CD4-positive, alpha-beta T cell treated with Interleukin-2 at 100 ng/mL for 4 hours (primary cell): ENCODE measurements at regions not wholly inside any gene's neighbourhood (a gene's known extent, or its start where the extent isn't known, plus 50 kb on each side); places are given as distances from the start of the nearest gene placed in this dataset.

ENCODE experiments used
- DNase-seq: peaks from one replicate; pipeline ENCODE4 v3.0.0-alpha.2; 2020; ENCODE audit warnings: low spot score

DNA sequence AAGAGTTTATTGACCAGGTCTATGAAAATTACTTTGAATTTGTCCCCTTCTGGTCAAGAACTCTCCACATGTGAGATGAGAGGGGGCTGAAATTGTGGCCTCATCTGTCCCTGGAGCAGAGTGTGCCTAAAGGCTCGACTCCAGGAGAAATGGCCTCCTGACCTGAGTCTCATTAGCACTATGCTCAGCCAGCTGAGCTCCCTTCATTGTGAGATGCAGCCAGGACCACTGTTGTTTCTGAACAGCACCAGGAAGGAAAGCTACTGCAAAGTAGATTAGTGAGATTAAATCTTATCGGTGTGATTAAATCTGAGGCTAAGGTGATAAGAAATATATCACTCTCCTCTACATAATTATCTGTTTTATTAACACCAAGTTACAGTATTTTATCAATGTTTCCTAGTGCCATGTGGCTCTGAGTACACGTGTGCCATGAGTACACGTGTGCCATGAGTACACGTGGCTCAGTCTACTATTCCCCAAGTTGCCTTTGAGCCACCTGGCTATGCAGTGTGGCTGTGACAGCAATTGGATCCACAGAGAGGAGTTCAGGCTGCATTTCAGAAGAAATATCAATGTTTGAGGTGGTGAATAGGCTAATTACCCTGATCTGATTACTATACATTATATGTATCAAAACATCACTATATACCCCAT, 126.9 kb downstream of the IPMK start:
- no peak for DNase-seq

DNA sequence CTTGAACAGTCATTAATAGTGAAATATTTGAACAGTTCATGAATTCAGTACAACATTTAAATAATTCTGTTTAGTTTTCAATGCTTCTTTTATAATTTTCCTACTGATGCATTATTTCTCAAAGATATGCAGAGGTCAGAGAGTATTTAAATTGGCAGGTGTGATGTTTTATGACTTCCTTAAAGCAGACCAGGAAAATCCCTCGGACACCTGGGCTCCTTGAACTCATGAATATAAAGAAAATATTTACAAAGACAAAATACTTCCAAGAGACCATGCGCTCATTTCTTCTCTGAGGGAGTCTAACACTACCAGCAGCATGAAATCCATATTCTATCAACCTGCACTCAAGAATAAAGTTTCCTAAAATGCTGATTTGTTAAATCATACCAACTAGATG, 127.6 kb downstream of the IPMK start:
- DNase-seq: no peak

DNA sequence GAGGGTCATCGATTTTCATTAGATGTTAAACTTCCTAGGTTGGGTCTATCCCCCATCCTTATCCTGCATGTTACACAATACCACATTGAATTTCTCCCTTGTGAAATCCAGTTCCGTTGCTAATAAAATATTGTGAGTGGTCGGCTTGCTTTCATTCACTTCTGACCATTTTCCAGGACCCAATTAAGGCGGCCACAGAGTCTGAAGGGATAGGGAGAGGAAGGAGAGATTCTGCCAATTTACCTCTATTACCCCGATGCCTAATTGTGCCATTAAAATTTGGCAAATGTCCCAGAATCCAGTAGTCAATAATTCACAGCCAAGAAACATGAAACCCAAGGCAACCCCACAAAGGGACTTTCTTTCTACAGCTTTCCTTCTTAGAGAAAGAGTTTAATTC, 129.9 kb downstream of the IPMK start:
- DNase-seq: no peak

DNA sequence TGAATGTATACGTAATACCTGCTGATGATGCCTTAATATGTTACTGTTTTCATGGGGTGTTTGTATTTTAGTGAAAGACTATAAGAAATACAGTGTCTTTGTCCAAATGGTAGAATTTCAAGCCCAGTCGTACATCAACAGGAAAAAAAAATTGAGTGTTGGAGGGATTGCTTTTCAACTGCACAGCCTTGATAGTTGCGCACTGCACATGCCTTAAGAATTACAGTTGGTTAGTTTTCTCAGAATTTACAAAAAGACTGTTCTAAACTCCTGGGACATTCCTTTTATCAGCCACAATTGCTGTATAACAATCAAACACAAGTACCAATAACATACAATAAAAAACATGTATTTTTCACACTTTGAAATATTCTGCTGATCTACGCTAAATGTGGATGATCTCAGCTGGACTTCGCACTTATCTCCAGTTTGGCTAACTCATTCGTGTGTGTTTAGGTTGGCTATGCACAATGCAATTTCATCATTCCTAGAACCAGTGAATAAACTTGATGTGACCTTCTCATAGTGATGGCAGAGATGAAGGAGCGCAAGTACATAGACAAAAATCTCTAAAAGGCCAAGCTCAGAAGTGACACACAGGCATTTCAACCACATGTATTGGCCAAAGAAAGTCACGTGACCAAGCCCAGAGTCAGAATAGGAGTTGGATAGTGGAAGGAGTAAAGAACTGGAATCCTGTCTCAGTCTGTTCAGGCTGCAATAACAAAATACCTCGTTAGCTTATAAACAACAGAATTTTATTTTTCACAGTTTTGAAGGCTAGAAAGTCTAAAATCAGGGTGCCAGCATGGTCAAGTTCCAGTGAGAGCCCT, 152.3 kb downstream of the IPMK start:
- no peak for DNase-seq

DNA sequence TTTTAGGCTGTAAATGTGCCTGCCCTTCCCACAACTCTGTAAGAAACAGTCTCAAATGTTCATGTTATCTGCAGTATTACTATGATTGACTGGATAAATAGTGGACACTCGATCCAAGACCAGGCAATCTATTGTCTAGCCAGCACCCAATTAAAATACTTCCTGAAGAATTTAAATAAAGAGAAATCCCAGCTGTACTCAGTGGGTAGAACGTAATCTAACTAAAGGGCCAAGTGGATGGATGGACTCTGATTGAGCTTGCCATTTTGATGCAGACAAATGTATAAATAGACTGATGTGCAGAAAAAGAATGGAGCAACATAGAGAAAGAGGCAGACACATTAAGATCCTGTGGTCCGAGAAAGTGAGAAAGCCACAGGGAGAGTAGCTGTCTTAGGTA, 158.0 kb downstream of the IPMK start:
- DNase-seq: no peak

DNA sequence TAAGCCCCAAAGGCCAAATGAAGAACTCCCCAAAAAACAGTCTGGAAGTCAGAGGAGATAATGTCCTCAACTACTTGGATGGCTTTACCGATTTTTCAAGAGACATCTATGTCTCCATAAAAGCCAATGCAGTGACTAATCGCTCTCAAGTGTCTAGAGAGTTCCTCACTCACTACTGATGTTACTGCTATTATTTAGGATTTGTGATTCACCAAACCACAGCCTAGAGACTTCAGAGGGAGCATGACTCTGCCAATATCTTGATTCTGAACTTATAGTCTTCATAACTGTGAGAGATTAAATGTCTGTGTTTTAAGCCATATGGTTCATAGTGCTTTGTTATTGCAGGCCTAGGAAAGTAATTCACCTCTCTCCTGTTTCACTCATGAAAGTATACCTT, 160.2 kb downstream of the IPMK start:
- DNase-seq: no peak

DNA sequence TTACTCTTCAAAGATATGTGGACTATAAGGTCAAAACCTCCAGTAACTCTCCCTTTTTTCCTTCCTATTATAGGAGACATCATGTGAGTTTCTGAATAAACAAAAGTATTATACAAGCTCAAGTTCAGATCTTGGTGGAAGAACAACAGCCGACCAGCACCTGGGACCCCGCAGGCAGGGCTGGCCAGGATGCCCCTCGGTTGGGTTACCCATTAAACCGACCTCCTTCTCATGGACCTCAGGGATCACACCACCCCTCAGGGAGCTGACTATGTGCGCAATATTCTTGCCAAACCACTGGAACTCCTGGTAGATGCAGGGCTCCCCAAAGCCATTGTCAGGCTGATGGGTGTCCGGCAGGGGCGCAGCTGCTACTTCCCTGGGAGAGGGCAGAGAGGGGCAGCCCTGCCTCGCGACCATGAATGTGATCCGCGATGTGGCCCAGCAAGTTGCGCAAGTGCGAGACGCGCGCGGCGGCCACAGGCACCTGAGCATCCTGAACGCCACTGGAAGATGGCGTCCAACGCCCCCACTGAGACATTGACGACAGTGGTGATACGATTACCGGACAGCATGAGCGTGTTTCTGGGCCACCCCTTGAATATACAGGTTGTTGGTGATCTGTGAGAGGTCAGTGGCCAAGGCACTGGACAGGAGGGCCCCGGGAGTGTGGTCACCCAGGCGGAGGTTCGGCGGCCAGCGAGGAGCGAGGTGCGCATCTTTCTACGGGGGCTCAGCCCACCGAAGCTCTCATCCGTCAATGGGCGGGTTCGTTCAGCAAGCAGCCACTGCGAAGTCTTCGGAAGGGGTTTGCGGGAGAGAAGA, 161.3 kb downstream of the IPMK start:
- DNase-seq: no peak

DNA sequence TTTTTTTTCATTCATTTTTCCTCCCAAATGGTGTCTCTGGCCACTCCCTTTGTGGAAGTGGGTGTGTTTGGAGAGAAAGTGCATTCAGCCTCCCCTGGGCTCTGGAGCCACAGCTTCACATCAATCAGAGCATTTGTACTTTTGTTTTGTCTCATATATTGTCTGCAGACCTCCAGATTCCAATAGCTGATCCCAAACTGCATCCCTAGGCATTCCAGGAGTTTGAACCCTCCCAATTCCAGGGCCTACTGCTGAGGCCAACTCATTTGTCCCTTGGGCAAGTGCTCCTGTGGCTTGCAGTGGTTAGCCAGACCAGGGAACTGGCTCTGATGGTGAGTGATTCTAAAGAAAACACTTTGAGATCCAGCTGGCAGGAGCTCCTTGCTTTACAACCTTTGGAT, 163.3 kb downstream of the IPMK start:
- DNase-seq: no peak

DNA sequence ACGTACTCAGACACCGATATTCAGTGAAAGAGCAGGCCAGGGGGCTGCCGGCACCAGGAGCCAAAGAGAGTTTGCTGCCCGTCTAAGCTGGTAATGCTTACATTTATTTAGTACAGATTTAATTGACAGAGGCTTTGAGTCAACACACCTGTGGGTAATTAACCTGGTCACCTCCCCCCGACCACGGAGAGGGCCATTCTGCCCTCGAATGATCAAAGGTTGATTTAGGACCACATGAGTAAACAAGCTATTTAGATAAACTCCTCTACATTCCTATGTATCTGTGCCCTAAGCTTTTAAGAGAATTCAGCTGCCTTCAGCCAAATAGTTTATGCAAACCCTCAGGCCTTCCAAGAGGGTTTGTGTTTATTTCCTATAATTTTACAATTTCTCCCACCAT, 164.8 kb downstream of the IPMK start:
- no peak for DNase-seq

DNA sequence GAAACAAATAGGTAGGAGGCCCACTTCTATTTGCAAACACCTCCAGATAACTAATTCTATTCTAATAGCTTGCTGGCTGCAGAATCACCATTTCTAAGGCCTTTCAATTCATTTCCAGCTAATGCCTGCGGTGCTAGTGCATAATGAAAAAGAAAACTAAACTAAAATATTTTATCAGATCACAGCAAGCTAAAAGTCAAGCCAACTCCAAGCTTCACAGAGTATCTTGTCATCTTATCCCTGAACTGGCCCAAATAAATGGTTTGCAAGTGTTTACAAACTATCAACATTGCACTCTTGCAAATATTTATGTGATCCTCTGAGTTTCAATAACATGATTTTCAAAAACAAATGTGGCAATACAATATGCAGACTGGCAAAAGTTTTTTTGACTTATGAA, 166.0 kb downstream of the IPMK start:
- DNase-seq: no peak

DNA sequence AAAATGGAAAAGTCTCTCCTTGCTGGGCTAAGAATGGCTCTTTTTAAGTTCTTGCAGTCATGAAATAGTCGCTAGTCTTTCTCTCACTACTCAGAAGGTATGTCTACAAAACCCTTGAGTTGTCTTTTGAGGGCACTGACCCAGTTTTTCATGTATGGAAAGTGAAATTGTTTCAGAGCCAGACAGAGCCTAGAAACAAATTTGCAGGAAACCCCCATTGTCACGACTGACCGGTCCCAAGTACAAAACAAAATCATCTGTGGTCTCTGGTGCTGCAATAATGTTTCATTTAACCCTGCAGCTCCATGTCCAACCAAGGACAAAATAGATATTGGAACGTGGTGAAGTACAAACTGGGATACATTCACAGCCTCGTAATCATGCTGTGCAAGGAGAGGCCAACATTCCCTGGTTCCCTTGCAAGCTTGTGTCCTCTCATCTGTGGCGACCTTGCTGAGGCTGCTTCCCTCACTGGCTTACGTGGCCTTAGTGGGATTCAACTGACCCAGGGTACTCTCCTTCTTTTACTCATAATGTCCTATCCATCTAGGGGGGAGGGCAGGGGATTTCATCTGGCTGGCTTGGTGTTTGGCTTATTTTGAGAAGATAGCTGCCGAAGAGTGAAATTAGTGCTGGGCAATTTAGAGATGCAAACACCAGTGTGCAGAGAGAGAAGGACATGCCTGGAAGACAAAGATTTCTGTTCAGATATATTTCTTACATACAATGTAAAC, 172.5 kb downstream of the IPMK start:
- no peak for DNase-seq

DNA sequence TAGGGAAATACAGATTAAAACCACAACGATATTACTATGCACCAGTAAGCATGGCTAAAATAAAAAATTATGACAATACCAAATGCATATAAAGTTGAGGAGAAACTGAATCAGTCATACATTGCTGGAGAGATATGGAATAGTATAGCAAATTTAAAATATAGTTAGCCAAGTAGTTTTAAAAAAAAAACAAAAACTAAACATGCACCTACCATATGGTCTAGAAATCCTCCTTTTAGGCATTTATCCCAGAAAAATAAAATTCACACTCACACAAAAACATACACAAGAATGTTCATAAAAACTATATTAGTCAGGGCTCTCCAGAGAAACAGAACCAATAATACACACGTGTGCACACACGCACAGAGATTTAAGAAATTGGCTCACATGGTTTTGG, 175.8 kb downstream of the IPMK start:
- DNase-seq: no peak

DNA sequence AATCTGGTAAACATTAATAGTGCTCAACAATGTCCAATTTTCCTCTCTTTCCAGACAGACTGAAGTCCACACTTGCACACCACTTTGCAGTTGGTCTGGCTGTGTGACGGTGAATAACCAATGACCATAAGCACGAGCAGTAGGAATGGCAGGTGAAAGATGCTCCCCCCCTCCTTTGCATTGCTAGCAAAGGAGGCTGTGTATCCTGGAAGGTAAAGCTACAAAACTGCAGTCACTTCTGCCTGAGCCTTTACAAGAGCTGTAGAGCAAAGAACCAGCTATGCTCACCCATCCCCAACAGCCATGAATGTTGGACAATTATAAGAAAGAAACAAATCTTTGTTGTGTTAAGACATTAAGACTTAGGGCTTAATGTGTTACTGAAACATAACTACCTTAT, 178.0 kb downstream of the IPMK start:
- DNase-seq: no peak

DNA sequence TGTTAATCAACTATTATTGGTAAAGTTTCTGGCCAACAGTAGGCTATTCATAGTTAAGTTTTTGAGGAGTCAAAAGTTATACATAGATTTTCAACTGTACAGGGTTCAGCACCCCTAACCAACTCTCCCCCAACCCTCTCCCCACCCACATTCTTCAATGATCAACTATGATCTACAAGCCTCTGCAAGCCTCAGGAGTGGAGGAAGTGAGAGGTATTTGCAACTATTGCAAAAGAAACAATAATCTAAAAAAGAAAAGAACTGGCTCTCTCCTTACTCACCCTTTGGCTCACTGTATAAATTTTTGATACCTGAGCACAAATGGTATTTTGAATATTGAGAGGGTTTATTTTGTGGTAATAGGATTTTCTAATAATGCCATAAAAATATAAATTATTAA, 179.8 kb downstream of the IPMK start:
- DNase-seq: no peak

DNA sequence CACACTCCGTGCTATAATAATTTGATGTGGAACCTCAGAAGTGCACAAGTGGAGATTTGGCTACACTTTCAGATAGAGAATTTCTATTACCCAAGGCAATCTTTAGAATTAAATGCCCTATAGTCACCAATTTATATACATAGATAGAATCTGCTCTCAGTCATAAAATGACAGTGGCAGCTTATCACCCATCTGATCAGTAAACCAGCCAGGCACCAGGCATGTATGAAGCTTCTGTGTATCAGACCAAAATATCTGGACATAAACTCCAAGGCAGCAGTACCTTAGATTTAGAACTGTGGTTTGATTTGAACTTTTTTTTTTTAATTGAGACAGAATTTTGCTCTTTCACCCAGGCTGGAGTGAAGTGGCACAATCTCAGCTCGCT, 180.9 kb downstream of the IPMK start:
- DNase-seq: no peak

DNA sequence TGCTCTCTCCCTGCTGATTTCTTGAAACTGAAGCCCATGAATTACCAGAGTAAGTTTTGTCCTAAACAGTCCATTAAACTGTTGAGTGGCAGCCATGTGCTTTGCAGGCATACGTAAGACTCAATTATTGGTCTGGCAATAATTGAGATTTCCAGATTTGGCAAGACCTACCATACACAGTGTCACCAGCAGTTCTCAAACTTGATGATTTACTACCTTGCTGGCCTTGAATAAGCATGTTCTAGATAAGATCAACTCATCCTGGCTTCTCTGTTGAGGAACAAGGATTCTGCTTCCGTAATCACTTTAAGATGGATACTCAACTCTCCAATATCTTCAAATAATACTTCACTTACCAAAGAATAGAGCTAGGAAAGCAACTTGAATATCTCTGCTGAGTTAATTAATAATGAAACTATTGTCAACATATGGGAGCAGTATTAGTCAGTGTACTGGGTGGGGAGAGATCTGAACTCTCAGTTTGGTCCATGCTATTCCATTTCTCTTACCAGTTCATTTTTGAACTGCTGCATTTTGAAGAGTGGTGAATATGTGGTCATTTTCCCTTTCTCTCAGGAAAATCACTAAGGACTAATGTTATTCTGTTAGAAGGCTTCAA, 181.4 kb downstream of the IPMK start:
- no peak for DNase-seq

DNA sequence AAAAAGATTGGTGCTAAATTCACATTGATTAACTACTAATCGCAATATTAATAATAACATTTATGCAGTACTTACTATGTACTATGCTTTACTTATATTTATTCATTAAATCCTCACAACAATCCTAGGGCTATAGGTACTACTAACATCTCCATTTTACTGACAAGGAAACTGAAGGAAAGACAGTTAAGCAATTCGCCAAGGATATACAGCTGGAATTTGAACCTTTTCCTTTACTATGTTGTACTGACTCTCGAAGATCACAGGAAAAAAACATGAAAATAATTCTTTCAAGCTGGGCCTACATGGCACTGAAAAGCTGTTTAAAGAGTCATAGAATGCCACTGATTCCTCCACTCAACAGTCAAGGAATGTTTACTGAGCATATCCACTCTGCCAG, 185.4 kb downstream of the IPMK start:
- DNase-seq: no peak

DNA sequence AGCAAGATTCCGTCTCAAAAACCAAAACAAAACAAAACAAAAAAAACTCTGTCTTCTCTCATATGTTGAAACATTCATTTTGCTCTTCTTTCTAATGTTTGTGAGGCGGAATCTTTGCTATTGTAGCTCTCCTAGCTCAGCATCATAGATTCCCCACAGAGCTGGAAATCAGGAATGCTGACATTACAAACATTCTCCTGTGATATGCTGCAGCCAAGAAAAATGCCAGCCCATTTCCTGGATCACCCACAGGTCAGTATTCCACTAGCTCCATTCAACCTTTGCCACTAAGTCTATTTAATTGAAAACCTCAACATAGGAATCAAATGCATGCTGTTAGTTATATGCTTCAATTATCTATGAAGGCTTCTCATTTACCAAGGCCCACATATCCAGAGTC, 186.3 kb downstream of the IPMK start:
- no peak for DNase-seq

DNA sequence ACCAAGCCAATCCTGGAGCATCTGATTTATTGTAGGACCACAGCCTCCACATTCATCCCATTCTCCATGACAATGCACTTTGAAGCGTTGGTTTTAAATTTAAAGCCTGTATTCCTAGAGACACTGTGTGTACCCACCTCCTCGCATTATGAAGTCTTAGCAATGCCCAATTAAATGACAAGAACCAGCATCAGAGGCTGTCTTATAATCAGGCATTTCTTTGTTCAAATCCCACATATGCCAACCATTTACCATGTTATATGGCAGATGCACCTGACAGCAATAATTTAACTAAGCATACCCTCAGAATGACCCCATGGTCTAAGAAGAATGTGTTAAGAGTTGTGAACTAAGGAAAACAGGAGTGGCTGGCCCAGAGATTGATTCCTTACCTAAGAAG, 188.2 kb downstream of the IPMK start:
- no peak for DNase-seq

DNA sequence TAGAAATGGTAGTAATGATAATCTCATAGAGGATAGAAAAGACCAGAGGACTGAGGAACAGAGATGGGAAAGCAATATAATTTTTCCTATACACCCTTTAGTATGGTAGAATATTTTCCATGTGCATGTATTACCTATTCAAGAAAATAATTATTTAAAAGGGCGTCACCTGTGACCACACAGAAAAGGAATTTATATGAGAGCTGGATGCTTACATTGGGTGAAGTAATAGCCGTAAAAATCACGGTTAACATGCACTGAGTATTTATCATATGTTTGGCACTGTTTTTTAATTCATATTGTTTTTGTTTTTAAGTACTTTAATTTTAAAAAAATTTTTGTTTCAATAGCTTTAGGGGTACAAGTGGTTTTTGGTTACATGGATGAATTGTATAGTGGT, 195.1 kb downstream of the IPMK start:
- DNase-seq: no peak

DNA sequence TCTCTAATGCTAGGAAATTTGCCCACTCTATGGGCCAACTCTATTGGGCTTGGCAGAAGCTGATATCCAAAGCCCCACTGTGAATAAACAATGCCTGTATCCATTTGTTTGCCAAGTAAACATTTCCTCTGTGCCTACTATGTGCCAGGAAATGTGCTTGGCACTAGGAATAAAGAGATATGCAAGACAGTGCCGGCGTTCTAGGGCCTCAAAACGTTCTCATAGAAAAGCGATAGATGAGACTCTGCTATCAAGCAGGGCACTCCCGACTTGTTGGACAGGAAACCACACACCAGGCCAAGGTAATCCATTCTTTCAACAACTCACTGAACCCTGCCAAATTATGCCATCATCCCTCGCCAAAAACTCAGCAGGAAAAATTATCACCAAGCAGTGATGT, 196.7 kb downstream of the IPMK start:
- no peak for DNase-seq

DNA sequence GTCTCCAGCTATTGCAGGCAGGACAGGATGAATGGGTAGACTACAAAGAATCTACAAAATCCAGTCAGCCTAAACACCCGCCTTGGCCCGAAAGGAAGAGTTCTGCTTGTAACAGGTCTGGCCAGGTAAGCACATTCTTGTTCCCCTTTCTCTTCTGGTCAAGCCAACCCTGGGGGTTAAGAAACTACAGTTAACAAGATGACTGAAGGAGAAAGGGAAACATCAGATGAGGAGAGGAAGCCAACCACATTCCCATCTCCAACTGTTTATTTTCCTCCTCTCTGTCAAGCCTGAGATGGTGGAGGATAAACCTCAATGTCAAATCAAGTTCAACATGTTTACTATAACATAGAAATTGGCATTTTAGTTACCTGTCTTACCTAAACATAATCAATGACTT, 198.9 kb downstream of the IPMK start:
- no peak for DNase-seq
